ENCODE measurements at regions not wholly inside any gene's neighbourhood (a gene's known extent, or its start where the extent isn't known, plus 50 kb on each side); places are given as distances from the start of the nearest gene placed in this dataset.
"Not testable (repeated sequence)": the region's sequence is repeated elsewhere in the genome, so short reads cannot be mapped to it uniquely, and the experiment has no call there.

GRCh38 chr18:64810354-64810753, 661.5 kb upstream of the LINC00305 start:
- ATAC-seq (no peak), DNase-seq (ENCODE audit: low spot score) (no peak)
- intact Hi-C loops (cut with DNase I) = no loop called here

- ATAC-seq (no peak), DNase-seq (ENCODE audit: low spot score) (no peak)
- intact Hi-C loops (cut with DNase I) = no loop called here
Observed at GRCh38 chr18:64809801-64810200, 660.9 kb upstream of the LINC00305 start.

DNA sequence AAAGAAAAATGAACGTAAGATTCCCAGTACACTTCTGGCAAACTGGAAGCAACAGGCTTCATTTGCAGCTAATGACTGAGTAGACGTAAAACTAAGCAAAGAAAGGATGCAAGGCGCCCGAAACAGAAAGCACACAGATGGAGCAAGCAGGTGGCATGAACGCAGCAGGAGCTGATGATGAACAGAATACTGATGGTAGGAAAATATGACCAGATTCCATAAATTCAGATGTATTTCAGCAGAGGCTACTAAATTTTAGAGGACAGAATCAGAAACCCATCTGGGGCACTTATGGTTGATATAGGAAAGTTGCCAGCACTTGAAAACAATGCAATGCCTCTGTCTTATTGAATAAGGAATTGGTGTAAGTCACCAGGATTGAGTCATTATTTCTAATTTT, 658.7 kb upstream of the LINC00305 start:
- ATAC-seq (no peak), DNase-seq (ENCODE audit: low spot score) (no peak)
- intact Hi-C loops (cut with DNase I) = no loop called here

DNA sequence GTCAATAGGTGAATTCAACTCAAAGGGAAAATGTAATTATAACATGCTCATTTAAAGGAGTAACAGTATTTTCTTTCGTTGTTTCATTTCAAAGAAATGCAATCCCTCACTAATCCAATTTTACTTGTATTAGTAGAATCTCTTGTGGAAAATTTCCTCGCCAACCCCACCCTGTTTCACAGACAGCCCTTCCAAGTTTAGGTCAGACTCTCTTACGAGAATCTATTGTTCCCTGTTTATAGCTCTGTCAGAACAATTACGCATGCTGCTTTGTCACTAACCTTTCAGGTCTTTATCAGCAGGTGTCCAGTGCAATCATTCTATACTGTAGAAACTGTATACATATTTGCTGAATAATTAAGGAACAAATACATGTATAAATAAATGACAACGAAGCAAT, 657.8 kb upstream of the LINC00305 start:
- DNase-seq (ENCODE audit: low spot score) (no peak), ATAC-seq (no peak)
- intact Hi-C loops (cut with DNase I) = no loop called here

DNA sequence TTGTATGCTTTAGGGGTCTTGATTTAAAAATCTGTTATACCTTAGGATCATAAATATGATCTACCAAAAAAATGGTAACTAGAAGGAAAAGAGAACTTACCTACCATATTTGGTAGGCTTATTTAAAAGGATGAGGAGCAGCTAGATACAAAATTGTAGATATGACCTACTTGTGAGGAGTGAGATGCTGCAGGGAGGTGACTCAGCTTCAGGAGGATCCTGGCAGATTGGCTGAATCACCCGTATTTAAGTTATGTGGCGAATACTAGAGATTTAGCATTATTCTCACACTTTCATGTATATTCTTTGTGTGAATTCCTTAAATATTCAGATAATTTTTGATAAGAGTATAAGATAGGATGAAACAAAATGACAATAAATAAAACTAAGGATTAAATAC, 657.3 kb upstream of the LINC00305 start:
- no peak for DNase-seq (ENCODE audit: low spot score)
- intact Hi-C loops (cut with DNase I) = no loop called here
- no peak for ATAC-seq

GRCh38 chr18:64803471-64803870, 654.6 kb upstream of the LINC00305 start:
- DNase-seq (ENCODE audit: low spot score) = no peak
- intact Hi-C loops (cut with DNase I) = no loop called here
- no peak for ATAC-seq

DNA sequence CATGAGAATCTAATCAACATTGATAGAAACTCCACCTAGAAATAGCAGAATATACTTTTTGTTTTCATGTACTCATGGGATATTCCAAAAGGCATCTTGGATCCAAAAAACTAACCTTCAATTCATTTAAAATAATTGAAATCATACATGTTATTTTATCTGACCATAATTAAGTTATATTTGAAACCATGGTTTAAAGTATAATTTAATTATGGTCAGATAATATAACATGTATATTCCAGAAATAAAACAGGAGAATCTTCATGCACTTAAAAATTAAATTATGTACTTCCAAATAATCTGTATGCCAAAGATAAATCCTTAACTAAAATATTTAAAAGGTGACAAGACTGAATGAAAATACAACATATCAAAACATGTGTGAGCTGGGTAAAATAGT, 651.3 kb upstream of the LINC00305 start:
- no peak for ATAC-seq
- intact Hi-C loops (cut with DNase I) = no loop called here
- DNase-seq (ENCODE audit: low spot score) = no peak

GRCh38 chr18:64799376-64799775, 650.5 kb upstream of the LINC00305 start:
- intact Hi-C loops (cut with DNase I) = no loop called here
- DNase-seq (ENCODE audit: low spot score) (no peak), ATAC-seq (no peak)

DNA sequence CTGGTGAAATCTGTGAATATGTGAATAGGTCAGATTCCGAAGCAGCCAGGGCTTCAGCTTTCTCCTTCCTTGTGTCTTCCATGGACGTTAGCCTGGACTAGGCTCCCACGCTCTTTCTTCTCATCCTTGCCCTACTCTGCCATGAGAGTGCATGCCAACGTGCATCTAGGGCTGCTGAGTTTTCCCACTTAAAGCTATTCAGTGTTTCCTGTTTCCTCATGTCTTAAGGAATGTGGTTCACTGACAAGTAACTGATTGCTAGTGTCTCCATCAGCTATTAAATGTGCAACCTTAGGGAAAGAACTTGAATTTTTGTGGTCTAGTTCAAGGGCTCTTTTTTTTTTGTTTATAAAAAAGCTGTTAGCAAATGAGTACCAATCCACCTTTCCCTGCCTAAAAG, 642.3 kb upstream of the LINC00305 start:
- no peak for ATAC-seq
- no peak for DNase-seq (ENCODE audit: low spot score)
- intact Hi-C loops (cut with DNase I) = no loop called here

- no peak for DNase-seq (ENCODE audit: low spot score)
- intact Hi-C loops (cut with DNase I) = no loop called here
- ATAC-seq = no peak
Observed at GRCh38 chr18:64785686-64786085, 636.8 kb upstream of the LINC00305 start.

DNA sequence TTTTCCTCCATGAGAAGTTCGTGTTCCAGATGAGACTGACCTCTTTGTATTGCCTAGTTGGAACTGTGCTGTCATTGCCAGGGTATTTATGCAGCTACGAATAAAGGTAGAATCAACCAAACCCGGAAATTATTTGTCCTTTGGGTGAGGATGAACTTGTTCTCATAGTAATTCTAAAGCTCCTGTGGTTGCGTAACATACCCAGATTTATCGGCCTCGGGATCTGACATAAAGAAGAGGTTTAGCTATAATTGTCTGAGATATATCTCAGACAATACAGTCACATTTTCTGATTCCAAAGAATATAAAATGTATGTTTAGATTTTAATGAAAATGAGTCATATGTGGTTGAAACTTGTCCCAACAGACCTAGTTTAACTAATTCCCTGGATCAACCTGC, 628.7 kb upstream of the LINC00305 start:
- ATAC-seq (no peak), DNase-seq (ENCODE audit: low spot score) (no peak)
- intact Hi-C loops (cut with DNase I) = no loop called here

DNA sequence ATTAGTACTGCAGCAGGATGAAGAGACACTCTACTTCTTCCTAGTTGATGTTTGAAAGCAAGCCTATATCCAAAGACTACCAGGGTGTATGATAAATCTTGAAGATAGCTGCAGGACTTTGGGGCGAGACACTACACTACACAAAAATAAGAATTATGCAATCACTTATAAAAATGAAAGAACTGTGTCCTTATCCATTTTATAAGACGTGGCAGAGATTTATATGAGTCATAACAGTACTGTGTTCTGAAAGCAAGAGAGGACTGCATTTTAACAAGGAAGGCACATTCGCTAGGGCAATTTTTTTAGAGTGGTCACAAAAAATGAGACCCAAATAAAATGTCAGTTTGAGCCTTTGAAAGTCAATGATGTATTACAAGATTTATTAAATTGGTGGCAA, 617.0 kb upstream of the LINC00305 start:
- intact Hi-C loops (cut with DNase I) = no loop called here
- DNase-seq (ENCODE audit: low spot score) (no peak), ATAC-seq (no peak)

DNA sequence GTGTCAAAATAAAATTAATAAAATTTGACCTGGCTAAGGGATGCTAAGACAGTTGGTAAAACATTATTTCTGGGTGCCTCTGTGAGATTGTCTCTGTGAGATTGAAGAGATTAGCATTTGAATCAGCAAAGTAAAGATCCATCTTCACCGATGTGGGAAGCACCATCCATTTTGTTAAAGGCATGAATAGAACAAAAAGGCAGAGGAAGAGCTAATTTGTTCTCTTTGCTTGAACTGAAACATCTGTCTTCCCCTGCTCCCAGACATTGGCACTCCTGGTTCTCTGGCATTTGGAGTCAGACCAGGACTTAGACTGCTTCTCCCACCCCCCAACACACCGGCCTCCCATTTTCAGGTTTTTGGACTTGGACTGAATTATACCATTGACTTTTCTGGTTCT, 603.8 kb upstream of the LINC00305 start:
- ATAC-seq = no peak
- no peak for DNase-seq (ENCODE audit: low spot score)
- intact Hi-C loops (cut with DNase I) = no loop called here

- intact Hi-C loops (cut with DNase I) = no loop called here
- no peak for ATAC-seq
- no peak for DNase-seq (ENCODE audit: low spot score)
Observed at GRCh38 chr18:64749884-64750283, 601.0 kb upstream of the LINC00305 start.

- intact Hi-C loops (cut with DNase I) = no loop called here
- no peak for DNase-seq (ENCODE audit: low spot score)
- no peak for ATAC-seq
Observed at GRCh38 chr18:64747803-64748202, 598.9 kb upstream of the LINC00305 start.

DNA sequence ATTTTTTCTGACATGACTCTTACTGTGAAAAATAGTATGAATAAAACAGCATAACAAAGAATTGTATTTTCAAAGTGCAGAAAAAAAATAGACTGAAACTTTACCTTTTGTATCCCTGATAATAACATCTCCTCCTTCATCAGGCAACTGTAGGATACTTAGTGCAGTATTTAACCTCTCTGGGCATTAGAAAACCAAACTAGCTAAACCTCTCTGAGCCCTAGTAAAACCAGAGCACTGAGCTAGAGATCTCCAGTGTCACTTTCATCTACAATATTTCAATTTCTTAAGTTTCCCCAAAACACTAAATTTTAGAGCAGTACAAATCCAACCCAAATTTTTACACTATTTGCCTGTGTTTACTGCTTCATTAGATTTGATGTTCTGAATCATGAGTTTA, 594.0 kb upstream of the LINC00305 start:
- ATAC-seq = no peak
- intact Hi-C loops (cut with DNase I) = no loop called here

GRCh38 chr18:64734063-64734462, 585.2 kb upstream of the LINC00305 start:
- DNase-seq (ENCODE audit: low spot score) (no peak), ATAC-seq (no peak)
- intact Hi-C loops (cut with DNase I) = no loop called here

More for the DNA sequence above, 594.0 kb upstream of the LINC00305 start:
- no peak for DNase-seq (ENCODE audit: low spot score)

DNA sequence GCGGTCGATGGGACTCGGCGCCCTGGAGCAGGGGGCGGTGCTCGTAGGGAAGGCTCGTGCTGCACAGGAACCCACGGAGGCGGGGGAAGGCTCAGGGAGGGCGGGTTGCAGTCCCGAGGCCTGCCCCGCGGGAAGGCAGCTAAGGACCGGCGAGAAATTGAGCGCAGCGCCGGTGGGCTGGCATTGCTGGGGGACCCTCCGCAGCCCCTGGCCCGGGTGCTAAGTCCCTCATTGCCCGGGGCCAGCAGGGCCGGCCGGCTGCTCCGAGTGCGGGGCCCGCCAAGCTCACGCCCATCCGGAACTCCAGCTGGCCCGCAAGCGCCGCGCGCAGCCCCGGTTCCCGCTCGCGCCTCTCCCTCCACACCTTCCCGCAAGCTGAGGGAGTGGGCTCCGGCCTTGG, 576.8 kb upstream of the LINC00305 start:
- ATAC-seq; intact Hi-C loops (cut with DNase I); DNase-seq (ENCODE audit: low spot score): not testable (repeated sequence)

GRCh38 chr18:64720781-64721464, 572.0 kb upstream of the LINC00305 start:
- no peak for ATAC-seq
- no peak for DNase-seq (ENCODE audit: low spot score)
- intact Hi-C loops (cut with DNase I) = no loop called here

DNA sequence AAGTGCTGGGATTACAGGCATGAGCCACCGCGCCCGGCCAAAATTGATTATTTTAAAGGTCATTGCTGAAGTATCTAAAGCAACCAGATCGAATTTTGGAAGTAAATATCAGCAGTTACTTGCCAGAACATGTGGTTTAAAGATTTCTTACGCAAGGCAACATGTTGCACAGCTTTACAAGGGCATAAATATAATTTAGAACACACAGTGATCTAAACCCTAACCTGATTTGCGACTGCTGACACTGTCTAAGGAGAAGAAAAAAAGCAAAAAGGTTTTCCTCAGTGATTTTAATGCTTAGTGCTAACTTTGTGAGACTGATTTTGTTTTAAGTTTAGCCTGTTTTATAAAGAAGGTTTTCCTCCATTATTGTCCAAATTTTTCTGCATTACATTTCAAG, 569.9 kb upstream of the LINC00305 start:
- no peak for DNase-seq (ENCODE audit: low spot score)
- ATAC-seq = no peak
- intact Hi-C loops (cut with DNase I) = no loop called here

DNA sequence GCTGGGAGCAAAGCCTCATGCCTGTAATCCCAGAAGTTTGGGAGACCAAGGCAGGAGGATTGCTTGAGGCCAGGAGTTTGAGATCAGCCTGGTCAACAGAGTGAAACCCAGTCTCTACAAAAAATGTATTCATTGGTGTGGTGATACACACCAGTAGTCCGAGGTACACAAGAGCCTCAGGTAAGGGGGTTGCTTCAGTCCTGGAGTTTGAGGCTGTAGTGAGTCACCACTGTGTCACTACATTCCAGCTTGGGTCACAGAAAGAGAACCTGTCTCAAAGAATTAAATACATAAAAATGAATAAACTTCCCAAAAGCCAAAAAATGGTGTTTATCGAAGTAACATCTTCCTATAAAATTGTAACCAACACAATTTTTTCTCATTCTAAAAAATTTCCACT, 568.1 kb upstream of the LINC00305 start:
- no peak for DNase-seq (ENCODE audit: low spot score)
- ATAC-seq = no peak
- intact Hi-C loops (cut with DNase I) = no loop called here

DNA sequence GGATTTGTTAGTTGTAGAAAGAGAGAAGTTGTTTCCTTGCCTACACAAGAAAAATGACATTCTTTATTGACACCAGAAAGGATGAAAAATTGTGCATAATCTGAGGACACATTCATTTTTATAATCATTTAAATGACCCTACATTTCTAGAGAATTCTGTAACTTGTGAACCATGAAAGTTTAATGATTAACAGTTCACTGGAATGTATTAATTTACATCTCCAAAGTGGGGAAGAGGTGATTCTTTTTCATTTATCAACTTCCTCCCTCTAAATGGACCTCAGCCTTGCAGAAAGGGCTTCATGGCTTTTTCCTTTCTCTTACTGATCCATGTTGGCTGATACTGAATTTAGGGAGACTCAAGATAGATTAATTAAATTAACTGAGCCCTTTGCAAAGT, 565.2 kb upstream of the LINC00305 start:
- DNase-seq (ENCODE audit: low spot score) = no peak
- ATAC-seq = no peak
- intact Hi-C loops (cut with DNase I) = no loop called here
